GM18508 (cell line): ENCODE measurements at regions not wholly inside any gene's neighbourhood (a gene's known extent, or its start where the extent isn't known, plus 50 kb on each side); places are given as distances from the start of the nearest gene placed in this dataset.
"Not testable (repeated sequence)": the region's sequence is repeated elsewhere in the genome, so short reads cannot be mapped to it uniquely, and the experiment has no call there.

Source experiments
- ATAC-seq: cut with Tn5 transposase; IDR thresholded peaks from one replicate; pipeline ENCODE4 v1.9.1; 2021; ENCODE audit warnings: moderate number of reproducible peaks; ENCODE audit not compliant: insufficient read depth, unreplicated experiment

DNA sequence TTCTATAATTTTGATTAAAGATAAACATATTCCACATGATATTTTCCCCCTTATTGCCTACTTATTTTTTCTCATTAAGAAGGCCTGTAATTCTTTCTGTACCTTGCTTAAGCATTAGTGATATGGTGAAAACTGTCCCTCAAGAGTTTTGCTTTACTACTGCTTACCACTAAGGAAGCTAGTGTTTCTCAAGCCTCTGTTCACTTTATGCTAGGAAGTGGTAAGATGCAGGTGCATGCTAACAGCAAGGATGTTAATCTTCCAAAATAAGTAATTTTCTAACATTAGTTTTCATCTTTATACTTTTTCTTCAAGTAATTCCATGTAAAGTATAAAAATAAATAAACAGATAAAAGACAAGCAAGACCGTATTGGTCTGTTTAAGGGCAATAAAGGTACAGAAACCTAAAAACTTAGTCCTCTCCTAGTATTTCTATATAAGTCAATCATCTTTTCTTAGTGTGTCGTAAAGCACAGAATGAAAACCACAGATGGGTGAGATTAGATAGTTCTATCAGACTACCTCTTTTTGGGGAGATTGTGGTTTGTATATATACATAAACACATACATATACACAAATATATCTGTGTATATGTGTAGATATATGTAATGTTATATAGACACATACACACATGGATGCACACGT is 731.0 kb upstream of the CNTN5 start:
- ATAC-seq, result no peak

DNA sequence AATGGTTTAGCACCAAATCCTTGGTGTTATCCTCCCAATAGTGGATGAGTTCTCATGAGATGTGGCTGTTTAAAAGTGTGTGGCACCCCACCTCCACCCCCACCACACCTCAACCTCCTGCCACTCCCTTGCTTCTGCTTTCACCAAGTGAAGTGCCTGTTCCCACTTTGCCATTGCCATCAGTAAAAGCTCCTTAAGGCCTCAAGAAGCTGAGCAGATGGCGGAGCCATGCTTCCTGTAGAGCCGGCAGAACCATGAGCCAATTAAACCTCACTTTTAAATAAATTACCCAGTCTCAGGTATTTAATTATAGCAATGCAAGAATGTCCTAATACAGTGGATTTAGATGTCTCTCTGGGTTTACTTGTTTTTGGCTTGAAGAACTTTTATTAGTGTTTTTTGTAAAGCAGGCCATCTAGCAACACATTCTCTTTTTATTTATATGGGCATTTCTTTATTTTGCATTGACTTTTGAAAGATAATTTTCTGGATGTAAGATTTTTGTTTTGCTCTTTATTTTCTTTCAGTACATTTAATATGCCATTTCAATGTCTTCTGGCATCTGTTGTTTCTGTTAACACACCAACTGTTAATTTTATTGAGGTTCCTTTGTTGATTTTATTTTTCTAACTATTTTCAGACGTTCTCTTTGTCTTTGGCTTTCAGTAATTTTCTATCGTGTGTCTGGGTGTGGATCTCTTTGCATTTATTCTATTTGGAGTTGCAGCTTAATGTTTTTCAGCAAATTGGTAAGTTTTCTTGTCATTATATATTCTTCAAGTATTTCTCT is 724.5 kb upstream of the CNTN5 start:
- ATAC-seq, result no peak

DNA sequence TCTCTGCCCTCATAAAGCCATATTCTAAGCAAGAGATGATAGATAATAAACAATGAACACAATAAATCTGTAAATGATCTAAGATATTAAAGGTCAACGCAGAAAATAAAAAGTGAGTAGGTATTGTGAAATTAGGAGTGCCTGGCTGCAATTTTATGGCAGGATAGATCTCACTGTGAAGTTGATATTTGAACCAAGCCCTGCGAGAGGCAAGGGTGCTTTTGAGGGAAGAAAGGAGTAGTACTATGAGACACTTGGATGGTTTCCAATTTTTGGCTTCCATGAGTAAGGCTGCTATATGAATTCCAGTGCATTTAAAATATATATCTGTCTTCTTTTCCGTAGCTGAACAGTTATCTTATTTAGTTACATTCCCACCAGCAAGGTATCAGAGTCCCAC is 720.0 kb upstream of the CNTN5 start:
- no peak for ATAC-seq

DNA sequence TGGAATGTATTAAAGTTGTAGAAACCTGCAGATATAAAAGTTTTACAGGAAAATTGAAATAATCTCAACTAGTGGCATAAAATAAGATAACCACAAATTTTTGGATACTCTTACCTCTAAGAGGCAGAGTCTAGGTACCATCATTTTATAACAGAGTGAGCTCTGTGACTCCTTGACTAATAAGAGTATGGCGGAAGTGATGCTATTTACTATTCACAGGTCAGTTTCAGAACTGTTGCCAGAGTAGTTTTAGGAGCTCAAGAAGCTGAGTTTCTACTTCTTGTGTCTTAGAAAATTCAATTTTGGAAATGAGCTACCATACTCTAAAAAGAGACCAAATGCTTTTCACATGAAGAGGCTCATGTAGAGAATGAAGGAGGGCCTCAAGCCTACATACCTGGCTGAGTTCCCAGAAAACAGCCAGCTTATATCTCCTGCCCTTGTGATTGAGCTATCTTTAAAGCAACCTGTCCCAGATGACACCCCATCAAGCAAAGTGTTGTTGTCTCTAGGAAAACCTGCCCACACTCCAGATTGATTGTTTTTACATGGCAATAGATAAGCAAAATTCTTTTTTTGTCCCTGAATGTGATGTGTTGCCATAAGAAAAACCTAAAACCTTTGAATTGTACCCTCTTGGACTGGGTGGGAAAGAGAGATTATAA is 712.8 kb upstream of the CNTN5 start:
- no peak for ATAC-seq

DNA sequence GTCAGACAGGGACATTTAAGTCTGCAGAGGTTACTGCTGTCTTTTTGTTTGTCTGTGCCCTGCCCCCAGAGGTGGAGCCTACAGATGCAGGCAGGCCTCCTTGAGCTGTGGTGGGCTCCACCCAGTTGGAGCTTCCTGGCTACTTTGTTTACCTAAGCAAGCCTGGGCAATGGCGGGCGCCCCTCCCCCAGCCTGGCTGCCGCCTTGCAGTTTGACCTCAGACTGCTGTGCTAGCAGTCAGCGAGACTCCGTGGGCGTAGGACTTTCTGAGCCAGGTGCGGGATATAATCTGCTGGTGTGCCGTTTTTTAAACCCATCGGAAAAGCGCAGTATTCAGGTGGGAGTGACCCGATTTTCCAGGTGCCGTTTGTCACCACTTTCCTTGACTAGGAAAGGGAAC is 690.4 kb upstream of the CNTN5 start:
- ATAC-seq, result not testable (repeated sequence)

DNA sequence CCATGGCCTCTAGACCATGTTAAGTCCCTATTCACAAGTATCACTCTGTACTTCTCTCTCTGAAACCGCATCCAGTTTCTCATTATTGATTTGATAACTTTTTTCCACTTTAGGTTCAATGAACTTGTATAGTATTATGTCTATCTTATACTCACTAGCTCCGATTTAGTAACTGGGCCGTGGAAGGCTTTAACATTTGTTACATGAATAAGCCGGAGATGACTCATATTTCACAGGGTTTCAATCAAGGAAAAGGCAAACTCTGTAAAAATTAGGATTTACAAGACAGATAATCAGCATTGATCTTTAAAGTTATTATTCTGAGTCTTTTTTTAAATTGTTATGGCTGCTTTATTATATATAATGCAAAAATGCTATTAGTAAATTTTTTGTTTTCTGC is 662.2 kb upstream of the CNTN5 start:
- no peak for ATAC-seq

DNA sequence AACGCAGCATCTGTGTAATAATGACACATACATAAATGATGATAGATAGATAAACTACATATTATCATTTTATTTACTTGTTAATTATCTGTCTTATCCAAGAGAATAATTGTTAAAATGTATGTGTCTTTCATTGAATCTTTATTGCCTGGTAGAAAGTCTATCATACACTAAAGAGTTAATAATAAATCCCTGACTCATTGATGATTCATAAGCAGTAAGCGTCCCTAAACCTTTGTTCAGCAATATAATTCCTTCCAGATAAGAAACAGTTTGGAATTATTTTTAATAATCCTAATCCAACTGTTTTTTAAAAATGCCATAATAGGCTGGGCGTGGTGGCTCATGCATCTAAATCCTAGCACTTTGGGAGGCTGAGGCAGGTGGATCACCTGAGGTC is 655.6 kb upstream of the CNTN5 start:
- ATAC-seq, result no peak

DNA sequence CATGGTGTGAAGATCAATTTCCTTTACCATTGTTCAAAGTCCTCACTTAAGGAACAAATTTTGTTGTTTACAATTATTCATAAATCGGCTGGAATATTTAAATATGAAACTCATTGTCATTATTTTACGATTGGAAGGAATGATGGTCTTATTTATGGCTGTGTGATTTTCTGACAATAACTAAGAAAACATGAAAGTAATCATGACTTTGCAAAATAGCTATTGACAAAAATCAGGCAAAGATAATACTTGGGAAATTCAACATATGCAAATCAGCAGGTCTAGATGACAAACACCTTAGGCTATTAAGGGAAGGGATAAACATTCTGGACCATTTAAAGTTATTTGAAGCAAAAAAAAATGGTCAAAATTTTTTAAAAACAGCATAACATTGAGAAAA is 654.8 kb upstream of the CNTN5 start:
- no peak for ATAC-seq

DNA sequence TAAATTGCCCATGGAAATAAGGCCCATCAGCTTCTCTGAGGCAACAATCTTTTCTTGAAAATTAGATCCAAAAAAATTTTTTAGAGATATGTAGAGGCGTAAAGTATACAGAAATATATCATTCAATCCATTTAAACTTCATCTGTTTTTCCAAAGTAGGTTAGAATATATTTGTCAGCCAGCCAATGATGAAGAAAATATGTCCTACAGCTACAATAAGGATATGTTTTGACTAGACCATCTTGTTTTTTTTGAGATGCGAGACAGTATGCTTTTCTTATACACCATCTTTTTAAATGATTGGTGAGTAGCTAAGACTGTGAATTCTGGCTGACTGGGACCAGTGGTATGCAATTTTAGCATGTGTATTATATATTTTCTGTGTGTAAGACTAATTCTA is 630.4 kb upstream of the CNTN5 start:
- no peak for ATAC-seq

DNA sequence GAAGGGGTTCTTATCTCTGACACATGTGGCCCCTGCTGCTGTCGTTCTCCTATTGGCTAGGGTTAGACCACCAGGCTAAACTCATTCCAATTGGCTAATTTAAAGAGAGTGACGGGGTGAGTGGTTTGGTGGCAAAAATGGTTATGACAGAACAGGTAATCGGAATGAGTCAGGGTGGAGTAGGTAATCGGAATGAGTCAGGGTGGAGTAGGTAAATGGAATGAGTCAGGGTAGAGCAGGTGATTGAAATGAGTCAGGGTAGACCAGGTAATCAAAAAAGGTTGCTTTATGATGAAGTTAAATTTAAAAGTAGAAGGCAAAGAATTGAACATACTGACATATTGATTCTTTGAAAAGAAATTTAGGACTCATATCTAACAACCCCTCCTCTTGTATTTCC is 626.2 kb upstream of the CNTN5 start:
- ATAC-seq, result not testable (repeated sequence)

DNA sequence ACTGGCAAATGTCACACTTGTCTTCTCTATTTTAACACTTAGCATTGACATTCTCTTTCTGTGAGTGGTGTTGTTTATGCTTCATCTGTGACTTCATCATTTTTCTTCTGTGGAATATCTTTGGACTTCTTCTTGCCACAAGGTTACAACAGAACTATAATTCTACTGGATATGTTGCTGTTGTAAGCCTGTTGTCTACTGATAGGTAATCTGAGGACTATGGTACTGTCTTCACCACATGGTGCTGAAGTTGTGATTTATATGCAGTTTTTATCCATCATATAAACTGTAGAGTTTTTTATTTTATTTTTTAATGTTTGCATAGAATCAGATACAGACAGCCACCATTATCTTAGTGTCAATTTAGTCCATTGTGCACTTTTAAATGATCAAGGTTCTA is 622.2 kb upstream of the CNTN5 start:
- ATAC-seq, result no peak

DNA sequence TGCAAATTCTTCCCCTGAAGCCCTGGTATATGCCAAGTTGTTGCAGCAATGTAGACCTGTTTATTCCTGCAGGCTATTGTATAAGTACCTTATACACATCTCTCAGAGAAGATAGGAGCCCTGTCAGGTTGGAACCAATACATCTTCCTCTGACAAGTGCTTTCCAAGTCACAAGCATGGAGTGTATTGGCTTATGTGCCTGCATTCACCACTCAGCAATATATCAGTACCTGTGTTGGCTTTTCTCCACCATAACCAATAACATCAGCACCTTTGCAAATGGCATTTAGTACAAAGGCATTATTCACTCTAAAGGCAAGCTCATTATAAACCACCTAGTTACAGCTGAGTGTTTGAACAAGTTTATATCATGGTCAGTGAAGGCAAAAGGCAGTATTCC is 611.7 kb upstream of the CNTN5 start:
- ATAC-seq, result no peak

DNA sequence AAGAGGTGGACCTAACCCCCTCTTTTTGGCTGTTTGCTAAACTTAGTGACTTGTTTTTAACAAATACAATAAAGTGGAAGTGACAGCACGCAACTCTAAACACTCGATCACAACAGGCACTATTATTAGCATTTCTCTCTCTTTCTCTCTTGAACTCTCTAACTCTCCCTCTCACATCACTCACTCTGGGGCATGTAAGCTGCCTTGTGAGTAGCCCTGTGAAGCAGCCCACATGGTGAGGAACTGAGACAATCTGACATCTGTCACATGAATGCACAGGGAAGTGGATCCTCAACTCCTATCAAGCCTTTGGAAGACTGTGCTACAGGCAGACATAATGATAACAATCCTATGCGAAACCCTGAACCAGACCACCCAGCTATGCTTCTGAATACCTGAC is 609.0 kb upstream of the CNTN5 start:
- ATAC-seq, result no peak

DNA sequence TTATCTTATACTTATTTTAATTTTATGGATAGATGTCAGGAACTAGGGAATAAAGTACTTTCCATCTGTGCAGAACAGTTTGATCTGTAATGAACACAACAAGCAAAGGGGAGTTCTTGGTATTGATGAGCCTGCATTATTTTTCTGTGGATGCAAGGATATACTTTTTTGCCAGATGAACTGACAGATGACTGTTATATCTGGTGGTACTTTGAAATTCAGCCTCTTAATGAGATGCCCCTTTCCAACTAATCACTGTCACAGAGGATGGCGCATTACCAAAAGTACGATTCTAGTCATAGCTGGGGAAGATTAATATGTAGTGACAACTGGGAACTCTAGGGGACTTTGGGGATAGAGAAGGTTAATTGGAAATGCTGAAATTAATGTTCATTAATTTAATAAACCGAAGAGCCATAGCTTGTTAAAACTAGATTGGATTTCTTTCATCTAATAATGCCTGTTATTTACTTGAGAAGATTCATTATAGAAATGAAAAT is 603.4 kb upstream of the CNTN5 start:
- no peak for ATAC-seq

DNA sequence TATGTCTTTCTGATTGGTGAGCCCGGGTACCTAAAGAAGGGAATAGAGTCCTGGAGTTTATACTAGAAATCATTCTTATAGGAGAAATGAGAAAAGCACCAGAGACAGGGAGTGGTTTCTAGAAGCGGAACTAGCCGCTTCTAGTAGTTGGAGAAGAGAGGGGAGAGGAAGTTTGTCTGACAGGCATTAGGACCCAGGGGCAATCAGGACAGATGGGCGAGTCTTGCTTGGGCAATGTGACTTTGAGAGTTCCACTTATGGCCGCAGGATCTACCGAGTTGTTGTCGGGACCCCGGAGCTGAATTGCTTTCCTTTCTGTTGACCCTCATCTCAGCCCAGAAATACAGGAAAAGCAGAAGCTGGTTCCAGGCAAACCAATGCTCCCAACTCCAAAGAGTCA is 596.8 kb upstream of the CNTN5 start:
- ATAC-seq, result no peak

DNA sequence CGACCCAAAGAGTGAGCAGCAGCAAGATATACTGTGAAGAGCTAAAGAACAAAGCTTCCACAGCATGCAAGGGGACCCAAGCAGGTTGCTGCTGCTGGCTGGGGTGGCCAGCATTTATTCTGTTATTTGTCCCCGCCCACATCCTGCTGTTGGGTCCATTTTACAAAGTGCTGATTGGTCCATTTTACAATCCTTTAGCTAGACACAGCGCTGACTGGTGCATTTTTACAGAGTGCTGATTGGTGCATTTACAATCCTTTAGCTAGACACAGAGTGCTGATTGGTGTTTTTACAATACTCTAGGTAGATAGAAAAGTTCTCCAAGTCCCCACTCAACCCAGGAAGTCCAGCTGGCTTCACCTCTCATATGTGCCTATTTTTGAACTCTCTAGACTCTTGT is 596.0 kb upstream of the CNTN5 start:
- ATAC-seq, result not testable (repeated sequence)

DNA sequence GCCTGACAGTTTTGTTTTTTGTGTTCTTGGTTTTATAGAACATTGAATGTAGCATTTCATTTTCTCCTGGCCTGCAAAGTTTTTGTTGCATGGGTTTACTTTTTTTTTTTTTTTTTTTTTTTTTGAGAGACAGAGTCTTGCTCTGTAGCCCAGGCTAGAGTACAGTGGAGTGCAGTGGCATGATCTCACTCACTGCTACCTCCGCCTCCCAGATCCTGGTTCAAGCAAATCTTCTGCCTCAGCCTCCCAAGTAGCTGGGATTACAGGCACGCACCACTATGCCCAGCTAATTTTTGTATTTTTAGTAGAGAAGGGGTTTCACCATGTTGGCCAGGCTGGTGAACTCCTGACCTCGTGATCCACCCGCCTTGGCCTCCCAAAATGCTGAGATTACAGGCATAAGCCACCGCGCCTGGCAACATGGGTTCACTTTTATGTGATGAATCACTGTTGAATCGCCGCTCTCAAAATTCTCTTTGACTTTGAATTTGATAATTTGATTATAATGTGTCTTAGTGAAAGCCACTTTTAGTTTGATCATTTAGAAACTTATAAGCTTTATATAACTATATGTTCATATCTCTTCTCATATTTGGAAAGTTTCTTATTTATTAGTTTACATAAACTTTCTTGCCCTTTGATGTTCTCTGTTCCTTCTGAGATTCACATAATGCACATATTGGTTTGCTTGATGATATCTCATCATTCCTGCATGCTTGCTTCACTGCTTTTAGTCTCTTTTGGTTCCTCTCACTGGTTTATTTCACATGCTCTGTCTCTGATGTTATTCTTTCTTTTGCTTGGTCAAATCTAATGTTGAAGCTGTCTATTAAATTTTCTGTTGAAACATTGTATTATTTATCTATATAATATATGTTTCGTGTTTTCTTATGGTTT is 589.0 kb upstream of the CNTN5 start:
- ATAC-seq, result no peak

DNA sequence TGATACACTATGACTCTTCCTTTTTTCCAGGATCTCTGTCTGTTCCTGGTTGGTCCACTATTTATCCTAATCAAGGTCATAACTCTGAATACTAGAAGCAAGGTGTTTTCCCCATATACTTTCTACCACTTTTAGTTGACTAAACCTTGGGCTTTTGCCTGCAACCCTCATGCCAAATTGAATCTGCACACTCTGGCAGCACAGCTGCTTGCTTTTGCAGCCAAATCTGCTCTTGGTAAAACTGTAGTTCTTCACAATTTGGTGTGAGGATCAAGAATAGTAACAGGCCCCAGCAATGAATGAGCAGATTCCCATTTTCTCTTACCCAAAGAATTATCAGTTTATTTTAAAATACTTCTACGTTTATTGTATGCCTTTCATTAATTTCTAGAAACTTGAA is 586.5 kb upstream of the CNTN5 start:
- no peak for ATAC-seq

DNA sequence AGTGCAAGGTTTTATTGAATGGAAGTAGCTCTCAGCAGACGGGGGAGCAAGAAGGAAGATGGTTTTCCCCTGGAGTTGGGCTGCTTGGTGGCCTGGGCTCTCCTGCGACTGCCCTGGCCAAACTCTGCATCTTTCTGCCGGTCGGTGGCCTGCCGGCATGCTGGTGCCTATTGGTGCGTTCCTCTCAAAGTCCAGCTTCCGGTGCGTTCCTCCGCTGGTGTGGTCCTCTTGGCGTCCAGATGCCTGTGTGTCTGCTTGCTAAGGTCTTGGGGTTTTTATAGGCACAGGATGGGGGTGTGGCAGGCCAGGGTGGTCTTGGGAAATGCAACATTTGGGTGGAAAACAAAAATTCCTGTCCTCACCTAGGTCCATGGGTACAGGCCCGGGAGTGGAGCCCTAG is 567.4 kb upstream of the CNTN5 start:
- no peak for ATAC-seq

DNA sequence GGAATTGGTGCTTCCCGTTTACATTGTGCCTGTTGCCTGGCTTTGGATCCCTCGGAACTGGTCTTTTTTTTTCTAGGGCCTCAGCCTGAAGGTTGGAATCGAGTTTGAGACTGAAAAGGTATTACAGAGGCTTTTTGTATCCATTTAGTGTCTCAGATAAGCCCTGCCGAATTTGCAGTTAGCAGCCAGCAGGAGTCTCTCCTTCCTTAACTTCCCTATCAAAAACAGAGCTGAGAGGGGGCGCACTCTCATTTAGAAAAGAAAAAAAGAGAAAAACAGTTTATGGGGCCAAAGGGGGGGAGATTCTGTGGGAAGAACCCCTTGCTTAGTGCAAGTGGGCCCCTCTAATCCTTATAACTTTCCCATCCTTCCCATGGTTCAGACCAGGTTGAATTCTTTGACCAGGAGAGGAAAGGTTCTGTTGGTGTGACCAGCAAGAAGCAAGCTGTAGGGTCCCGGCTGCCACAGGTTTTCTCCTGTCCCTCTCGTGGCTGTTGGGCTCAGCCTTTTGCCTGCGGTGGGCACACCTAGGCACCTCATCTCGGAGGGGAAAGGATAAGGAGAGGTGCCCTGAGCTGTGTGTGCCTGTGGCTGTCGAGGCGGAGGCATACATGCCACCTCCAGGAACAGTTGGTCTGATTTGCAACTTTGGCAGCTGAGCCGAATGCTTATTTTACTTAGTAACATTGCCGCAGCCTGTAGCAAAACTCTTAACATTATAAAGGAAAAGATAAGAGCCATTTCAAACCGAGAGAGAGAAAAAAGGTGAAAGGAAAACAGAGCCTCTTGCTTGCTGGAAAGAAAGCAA is 565.0 kb upstream of the CNTN5 start:
- ATAC-seq, result no peak
